ENCODE measurements at regions not wholly inside any gene's neighbourhood (a gene's known extent, or its start where the extent isn't known, plus 50 kb on each side); places are given as distances from the start of the nearest gene placed in this dataset.

DNA sequence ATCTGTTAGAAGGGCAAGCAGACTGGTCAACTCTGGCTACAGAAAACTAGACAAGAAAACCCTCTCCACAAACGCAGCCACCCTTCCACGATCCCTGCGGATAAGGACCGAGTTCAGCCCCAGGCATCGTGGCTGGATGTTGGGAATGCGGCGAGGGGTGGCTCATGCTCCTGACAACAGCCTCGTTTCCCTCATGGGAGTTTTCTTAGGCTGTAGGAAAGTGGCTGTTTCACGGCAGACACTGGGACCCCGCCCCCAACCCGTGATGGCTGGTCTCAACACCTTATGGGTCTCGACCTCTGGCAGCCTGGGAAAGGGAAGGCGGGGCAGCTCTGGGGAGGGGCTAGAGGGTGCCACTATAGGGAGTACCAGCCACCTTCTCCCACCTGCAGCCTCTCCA, 123.3 kb downstream of the RFLNA start:
- ChIA-PET POLR2A (no interaction called here), CTCF (no interaction called here)
- Histone ChIP-seq H3K27me3 (ENCODE audit: control insufficient read depth in 1 of 2, insufficient read depth in 2 of 2, low read length in 2 of 2) (no peaks in the 10 kb centered on the region), H3K9me3 (ENCODE audit: control insufficient read depth in 1 of 2, insufficient read depth in 1 of 2, low read length in 2 of 2) (no peaks in the 10 kb centered on the region), H3K4me1 (ENCODE audit: insufficient read depth, low read length) (no peaks in the 10 kb centered on the region), H3K4me3 (ENCODE audit: low read length) (no peak overlapping the region), H3K36me3 (ENCODE audit: insufficient read depth, low read length) (peaks cover 57% of the 10 kb centered on the region), H3K27ac (ENCODE audit: low read depth in 1 of 2, low read length in 2 of 2) (no peak overlapping the region)
- no peaks in the 10 kb centered on the region for H3K9me3 Mint-ChIP-seq
- ATAC-seq (ENCODE audit: poor library complexity) (no peak), DNase-seq (no peak)
- no peak overlapping the region for H3K27ac Mint-ChIP-seq
- peaks cover 56% of the 10 kb centered on the region for H3K36me3 Mint-ChIP-seq (ENCODE audit: low read depth)
- H3K4me1 Mint-ChIP-seq (ENCODE audit: low read depth), result no peaks in the 10 kb centered on the region
- H3K27me3 Mint-ChIP-seq, result no peaks in the 10 kb centered on the region
- intact Hi-C loops (cut with DNase I, micrococcal nuclease), result no loop called here
- TF ChIP-seq, protein P1, sequence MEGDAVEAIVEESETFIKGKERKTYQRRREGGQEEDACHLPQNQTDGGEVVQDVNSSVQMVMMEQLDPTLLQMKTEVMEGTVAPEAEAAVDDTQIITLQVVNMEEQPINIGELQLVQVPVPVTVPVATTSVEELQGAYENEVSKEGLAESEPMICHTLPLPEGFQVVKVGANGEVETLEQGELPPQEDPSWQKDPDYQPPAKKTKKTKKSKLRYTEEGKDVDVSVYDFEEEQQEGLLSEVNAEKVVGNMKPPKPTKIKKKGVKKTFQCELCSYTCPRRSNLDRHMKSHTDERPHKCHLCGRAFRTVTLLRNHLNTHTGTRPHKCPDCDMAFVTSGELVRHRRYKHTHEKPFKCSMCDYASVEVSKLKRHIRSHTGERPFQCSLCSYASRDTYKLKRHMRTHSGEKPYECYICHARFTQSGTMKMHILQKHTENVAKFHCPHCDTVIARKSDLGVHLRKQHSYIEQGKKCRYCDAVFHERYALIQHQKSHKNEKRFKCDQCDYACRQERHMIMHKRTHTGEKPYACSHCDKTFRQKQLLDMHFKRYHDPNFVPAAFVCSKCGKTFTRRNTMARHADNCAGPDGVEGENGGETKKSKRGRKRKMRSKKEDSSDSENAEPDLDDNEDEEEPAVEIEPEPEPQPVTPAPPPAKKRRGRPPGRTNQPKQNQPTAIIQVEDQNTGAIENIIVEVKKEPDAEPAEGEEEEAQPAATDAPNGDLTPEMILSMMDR (IDR thresholded peaks at IDR 0.05), result no peak
- no peak overlapping the region for H3K4me3 Mint-ChIP-seq

DNA sequence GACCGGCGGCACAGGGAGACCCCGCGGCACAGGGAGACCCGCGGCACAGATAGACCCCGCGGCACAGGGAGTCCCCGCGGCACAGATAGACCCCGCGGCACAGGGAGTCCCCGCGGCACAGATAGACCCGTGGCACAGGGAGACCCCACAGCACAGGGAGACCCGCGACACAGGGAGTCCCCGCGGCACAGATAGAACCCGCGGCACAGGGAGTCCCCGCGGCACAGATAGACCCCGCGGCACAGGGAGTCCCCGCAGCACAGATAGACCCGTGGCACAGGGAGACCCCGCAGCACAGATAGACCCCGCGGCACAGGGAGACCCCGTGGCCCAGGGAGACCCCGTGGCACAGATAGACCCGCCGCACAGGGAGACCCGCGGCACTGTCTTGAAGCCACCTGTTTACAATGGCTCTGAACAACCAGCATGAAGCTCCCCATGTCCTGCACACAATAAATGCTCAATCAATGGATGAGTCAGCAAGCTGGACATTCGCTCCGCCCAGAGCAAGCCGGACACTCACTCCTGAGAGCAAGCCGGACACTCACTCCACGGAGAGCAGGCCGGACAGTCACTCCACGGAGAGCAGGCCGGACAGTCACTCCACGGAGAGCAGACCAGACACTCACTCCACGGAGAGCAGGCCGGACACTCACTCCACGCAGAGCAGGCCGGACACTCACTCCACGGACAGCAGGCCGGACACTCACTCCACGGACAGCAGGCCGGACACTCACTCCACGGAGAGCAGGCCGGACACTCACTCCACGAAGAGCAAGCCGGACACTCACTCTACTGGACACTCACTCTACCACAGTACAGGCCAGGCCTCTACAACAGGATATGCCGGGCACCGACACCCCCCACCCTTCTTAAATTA, 121.9 kb downstream of the RFLNA start:
- no peaks in the 10 kb centered on the region for H3K9me3 ChIP-seq (ENCODE audit: control insufficient read depth in 1 of 2, insufficient read depth in 1 of 2, low read length in 2 of 2)
- TF ChIP-seq, protein P1 (IDR thresholded peaks at IDR 0.05), result no peak
- Mint-ChIP-seq H3K36me3 (ENCODE audit: low read depth) (peaks cover 56% of the 10 kb centered on the region), H3K27me3 (no peaks in the 10 kb centered on the region), H3K9me3 (no peaks in the 10 kb centered on the region), H3K4me1 (ENCODE audit: low read depth) (no peaks in the 10 kb centered on the region), H3K27ac (no peak overlapping the region), H3K4me3 (no peak overlapping the region)
- intact Hi-C loops (cut with DNase I, micrococcal nuclease), result no loop called here
- peaks cover 51% of the 10 kb centered on the region for H3K36me3 ChIP-seq (ENCODE audit: insufficient read depth, low read length)
- ATAC-seq (ENCODE audit: poor library complexity), result no peak
- no peak overlapping the region for H3K27ac ChIP-seq (ENCODE audit: low read depth in 1 of 2, low read length in 2 of 2)
- no peaks in the 10 kb centered on the region for H3K4me1 ChIP-seq (ENCODE audit: insufficient read depth, low read length)
- POLR2A ChIA-PET, result no interaction called here
- DNase-seq, result no peak
- CTCF ChIA-PET, result no interaction called here
- H3K4me3 ChIP-seq (ENCODE audit: low read length), result no peak overlapping the region
- no peaks in the 10 kb centered on the region for H3K27me3 ChIP-seq (ENCODE audit: control insufficient read depth in 1 of 2, insufficient read depth in 2 of 2, low read length in 2 of 2)

DNA sequence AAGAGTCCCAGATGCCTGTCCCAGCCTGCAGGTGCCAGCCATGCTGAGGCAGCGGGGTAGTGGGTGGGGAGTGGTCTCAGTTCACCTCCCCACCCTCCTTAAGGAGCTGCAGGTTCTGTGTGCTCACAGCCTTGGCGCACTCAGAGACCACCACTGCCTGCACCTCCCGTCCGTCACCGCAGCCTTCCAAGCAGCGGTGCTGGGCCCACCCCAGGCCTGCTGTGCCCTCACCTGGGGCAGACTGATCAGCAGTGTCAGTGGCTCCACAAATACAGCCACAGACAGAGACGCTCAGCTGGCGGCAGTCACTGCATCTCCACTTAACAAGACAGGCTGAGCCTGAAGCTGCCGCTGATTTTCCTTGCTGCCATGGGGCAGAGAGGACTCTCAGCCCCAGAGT, 120.2 kb downstream of the RFLNA start:
- Histone ChIP-seq H3K4me1 (ENCODE audit: insufficient read depth, low read length) (no peaks in the 10 kb centered on the region), H3K9me3 (ENCODE audit: control insufficient read depth in 1 of 2, insufficient read depth in 1 of 2, low read length in 2 of 2) (no peaks in the 10 kb centered on the region), H3K27ac (ENCODE audit: low read depth in 1 of 2, low read length in 2 of 2) (no peak overlapping the region), H3K4me3 (ENCODE audit: low read length) (no peak overlapping the region), H3K36me3 (ENCODE audit: insufficient read depth, low read length) (peaks cover 44% of the 10 kb centered on the region), H3K27me3 (ENCODE audit: control insufficient read depth in 1 of 2, insufficient read depth in 2 of 2, low read length in 2 of 2) (no peaks in the 10 kb centered on the region)
- no peak overlapping the region for H3K4me3 Mint-ChIP-seq
- ATAC-seq (ENCODE audit: poor library complexity) (no peak), DNase-seq (no peak)
- H3K36me3 Mint-ChIP-seq (ENCODE audit: low read depth), result peaks cover 53% of the 10 kb centered on the region
- H3K9me3 Mint-ChIP-seq, result no peaks in the 10 kb centered on the region
- POLR2A ChIA-PET, result no interaction called here
- H3K4me1 Mint-ChIP-seq (ENCODE audit: low read depth), result no peaks in the 10 kb centered on the region
- intact Hi-C loops (cut with DNase I, micrococcal nuclease), result no loop called here
- TF ChIP-seq, protein P1 (IDR thresholded peaks at IDR 0.05), result no peak
- CTCF ChIA-PET, result no interaction called here
- H3K27ac Mint-ChIP-seq, result no peak overlapping the region
- H3K27me3 Mint-ChIP-seq, result no peaks in the 10 kb centered on the region

Data from CD4-positive, alpha-beta T cell (primary cell).